NCI-H146 treated with DMSO at 0.1 percent for 48 hours (cell line): ENCODE measurements at regions not wholly inside any gene's neighbourhood (a gene's known extent, or its start where the extent isn't known, plus 50 kb on each side); places are given as distances from the start of the nearest gene placed in this dataset.

Experiments used
- DNase-seq: peaks from one replicate; lab custom pipeline; 2025; ENCODE audit not compliant: unreplicated experiment; lab: John Stamatoyannopoulos, UW

- DNase-seq = no peak
Observed at GRCh38 chr4:135770505-135770904, 1568.9 kb upstream of the PABPC4L start.

- DNase-seq = no peak
Observed at GRCh38 chr4:135744928-135745327, 1543.3 kb upstream of the PABPC4L start.

- no peak for DNase-seq
Observed at GRCh38 chr4:135741583-135741982, 1540.0 kb upstream of the PABPC4L start.

GRCh38 chr4:135739354-135739753 lies 1537.8 kb upstream of the PABPC4L start:
- DNase-seq = no peak

- DNase-seq = no peak
Observed at GRCh38 chr4:135735512-135735911, 1533.9 kb upstream of the PABPC4L start.

GRCh38 chr4:135732448-135732847 lies 1530.9 kb upstream of the PABPC4L start:
- DNase-seq = no peak

- DNase-seq = no peak
Observed at GRCh38 chr4:135731682-135732081, 1530.1 kb upstream of the PABPC4L start.

GRCh38 chr4:135724421-135724820 lies 1522.8 kb upstream of the PABPC4L start:
- no peak for DNase-seq

- DNase-seq = no peak
Observed at GRCh38 chr4:135718019-135718418, 1516.4 kb upstream of the PABPC4L start.

- no peak for DNase-seq
Observed at GRCh38 chr4:135705343-135705742, 1503.8 kb upstream of the PABPC4L start.

- DNase-seq = no peak
Observed at GRCh38 chr4:135694066-135694465, 1492.5 kb upstream of the PABPC4L start.

- DNase-seq = no peak
Observed at GRCh38 chr4:135684001-135684400, 1482.4 kb upstream of the PABPC4L start.

GRCh38 chr4:135672202-135672601 lies 1470.6 kb upstream of the PABPC4L start:
- DNase-seq = no peak

GRCh38 chr4:135670548-135670947 lies 1469.0 kb upstream of the PABPC4L start:
- no peak for DNase-seq
